ENCODE measurements at regions not wholly inside any gene's neighbourhood (a gene's known extent, or its start where the extent isn't known, plus 50 kb on each side); places are given as distances from the start of the nearest gene placed in this dataset.

GRCh38 chr10:121059351-121059750 lies 208.2 kb downstream of the WDR11 start:
- no peak for DNase-seq
- TF ChIP-seq POLR2A (IDR thresholded peaks at IDR 0.05) = no peak
- TF ChIP-seq CTCF (IDR thresholded peaks at IDR 0.05 in 4 of 5, conservative IDR thresholded peaks at IDR 0.05 in 1 of 5) = no peak
- in situ Hi-C loops (cut with MboI; ENCODE audit: low sequenced_read_pairs in 4 of 4) = no loop called here
- ATAC-seq = no peak
- no peaks in the 10 kb centered on the region for H3K36me3 ChIP-seq
- intact Hi-C loops (cut with DNase I; ENCODE audit: low total_unique reads) = no loop called here
- no peak overlapping the region for H3K4me3 ChIP-seq
- no peaks in the 10 kb centered on the region for H3K9me3 ChIP-seq
- H3K4me1 ChIP-seq = no peaks in the 10 kb centered on the region
- no peak overlapping the region for H3K27ac ChIP-seq
- H3K27me3 ChIP-seq = no peaks in the 10 kb centered on the region

- no peak for TF ChIP-seq POLR2A (IDR thresholded peaks at IDR 0.05)
- TF ChIP-seq CTCF (IDR thresholded peaks at IDR 0.05 in 4 of 5, conservative IDR thresholded peaks at IDR 0.05 in 1 of 5) = no peak
- H3K36me3 ChIP-seq = no peaks in the 10 kb centered on the region
- no peak for DNase-seq
- intact Hi-C loops (cut with DNase I; ENCODE audit: low total_unique reads) (no loop called here), in situ Hi-C loops (cut with MboI; ENCODE audit: low sequenced_read_pairs in 4 of 4) (no loop called here)
- H3K4me1 ChIP-seq = no peaks in the 10 kb centered on the region
- H3K27me3 ChIP-seq = no peaks in the 10 kb centered on the region
- no peak overlapping the region for H3K4me3 ChIP-seq
- H3K27ac ChIP-seq = no peak overlapping the region
- ATAC-seq = no peak
- H3K9me3 ChIP-seq = no peaks in the 10 kb centered on the region
These were observed 211.0 kb downstream of the WDR11 start for GRCh38 chr10:121062115-121062514.

- Histone ChIP-seq H3K27ac (no peak overlapping the region), H3K9me3 (no peaks in the 10 kb centered on the region), H3K4me1 (no peaks in the 10 kb centered on the region), H3K4me3 (no peak overlapping the region), H3K36me3 (no peaks in the 10 kb centered on the region), H3K27me3 (no peaks in the 10 kb centered on the region)
- in situ Hi-C loops (cut with MboI; ENCODE audit: low sequenced_read_pairs in 4 of 4) = no loop called here
- ATAC-seq = no peak
- intact Hi-C loops (cut with DNase I; ENCODE audit: low total_unique reads) = no loop called here
- DNase-seq = no peak
- TF ChIP-seq POLR2A (IDR thresholded peaks at IDR 0.05) (no peak), CTCF (IDR thresholded peaks at IDR 0.05 in 4 of 5, conservative IDR thresholded peaks at IDR 0.05 in 1 of 5) (no peak)
These were observed 212.6 kb downstream of the WDR11 start for GRCh38 chr10:121063744-121064143.

DNA sequence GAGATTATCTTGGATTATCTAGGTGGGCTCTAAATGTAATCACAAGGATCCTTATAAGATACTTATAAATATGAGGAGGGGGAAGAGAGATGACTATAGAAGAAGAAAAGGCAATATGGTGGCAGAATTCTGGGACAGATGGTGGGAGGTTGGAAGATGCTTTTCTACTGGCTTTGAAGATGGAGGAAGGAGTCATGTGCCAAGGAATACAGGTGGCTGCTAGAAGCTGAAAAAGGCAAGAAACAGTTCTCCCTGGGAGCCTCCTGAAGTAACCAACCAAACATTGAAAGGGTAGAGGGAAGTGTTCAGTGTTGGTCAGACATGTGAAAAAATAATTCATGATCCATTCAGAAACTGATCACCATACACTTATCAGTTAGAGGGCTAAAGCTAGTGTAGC lies 213.3 kb downstream of the WDR11 start:
- Histone ChIP-seq H3K27ac (no peak overlapping the region), H3K4me1 (no peaks in the 10 kb centered on the region), H3K4me3 (no peak overlapping the region), H3K27me3 (no peaks in the 10 kb centered on the region), H3K9me3 (no peaks in the 10 kb centered on the region), H3K36me3 (no peaks in the 10 kb centered on the region)
- DNase-seq (no peak), ATAC-seq (no peak)
- intact Hi-C loops (cut with DNase I; ENCODE audit: low total_unique reads) = no loop called here
- in situ Hi-C loops (cut with MboI; ENCODE audit: low sequenced_read_pairs in 4 of 4) = no loop called here
- TF ChIP-seq CTCF (IDR thresholded peaks at IDR 0.05 in 4 of 5, conservative IDR thresholded peaks at IDR 0.05 in 1 of 5) (no peak), POLR2A (IDR thresholded peaks at IDR 0.05) (no peak)

DNA sequence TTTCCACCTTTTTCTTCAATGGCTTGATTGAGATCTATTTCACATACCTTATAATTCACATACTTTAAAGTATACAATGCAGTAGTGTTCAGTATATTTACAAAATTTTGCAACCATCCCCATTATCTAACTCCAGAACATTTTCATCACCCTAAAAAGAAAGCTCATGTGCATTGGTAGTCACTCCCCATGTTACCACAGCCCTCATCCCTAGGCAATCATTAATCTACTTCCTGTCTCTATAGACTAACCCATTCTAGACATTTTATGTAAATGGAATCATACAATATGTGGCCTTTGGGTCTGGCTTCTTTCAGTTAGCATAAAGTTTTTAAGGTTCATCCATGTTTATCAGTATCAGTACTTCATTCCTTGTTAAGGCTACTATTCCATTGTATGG lies 214.2 kb downstream of the WDR11 start:
- no peaks in the 10 kb centered on the region for H3K27me3 ChIP-seq
- ATAC-seq (no peak), DNase-seq (no peak)
- H3K9me3 ChIP-seq = no peaks in the 10 kb centered on the region
- TF ChIP-seq POLR2A (IDR thresholded peaks at IDR 0.05) (no peak), CTCF (IDR thresholded peaks at IDR 0.05 in 4 of 5, conservative IDR thresholded peaks at IDR 0.05 in 1 of 5) (no peak)
- no peaks in the 10 kb centered on the region for H3K4me1 ChIP-seq
- in situ Hi-C loops (cut with MboI; ENCODE audit: low sequenced_read_pairs in 4 of 4) = no loop called here
- no peak overlapping the region for H3K27ac ChIP-seq
- H3K4me3 ChIP-seq = no peak overlapping the region
- intact Hi-C loops (cut with DNase I; ENCODE audit: low total_unique reads) = no loop called here
- H3K36me3 ChIP-seq = no peaks in the 10 kb centered on the region

Measured in gastrocnemius medialis (tissue), 4 donors.